ENCODE measurements at regions not wholly inside any gene's neighbourhood (a gene's known extent, or its start where the extent isn't known, plus 50 kb on each side); places are given as distances from the start of the nearest gene placed in this dataset.

DNA sequence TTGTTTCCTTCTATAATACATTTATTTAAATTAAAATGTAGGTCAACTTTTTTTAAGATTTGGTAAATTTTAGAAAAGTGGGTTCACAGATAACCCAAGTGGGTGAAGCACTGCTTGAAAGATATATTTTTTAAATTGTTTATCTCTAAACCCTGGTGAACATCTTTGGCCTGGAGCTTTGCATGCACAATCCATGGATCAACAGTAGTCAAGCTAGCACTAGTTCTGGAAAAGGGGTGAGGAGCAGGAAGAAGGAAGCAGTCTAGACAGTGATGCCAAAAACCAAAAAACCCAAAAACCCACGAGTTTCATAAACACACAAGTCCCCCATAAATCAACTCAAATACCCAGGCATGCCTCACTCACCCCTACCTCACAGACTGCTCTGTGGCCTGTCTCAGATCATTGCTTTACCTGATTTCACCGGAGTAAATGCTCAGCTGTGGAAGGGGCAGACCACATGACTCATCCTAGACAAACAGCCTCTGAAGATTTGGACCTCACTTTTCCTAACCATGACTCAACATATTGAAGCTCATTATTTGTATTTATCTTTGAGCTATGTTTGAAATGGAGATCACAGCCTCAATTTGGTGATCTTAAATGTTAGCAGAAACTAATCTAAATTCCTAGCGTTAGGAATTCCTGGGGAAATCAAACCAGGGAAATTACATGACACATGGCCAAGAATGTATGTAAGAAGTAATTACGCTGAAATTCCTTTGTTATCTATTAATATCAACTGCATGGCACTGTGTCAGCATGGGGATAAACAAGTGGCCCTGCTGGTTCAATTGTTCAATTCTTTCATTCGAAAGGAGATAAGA lies 149.6 kb downstream of the ZNF608 start:
- no peaks in the 10 kb centered on the region for H3K36me3 ChIP-seq (replicated peaks in 1 of 2; ENCODE audit: control extremely low read depth in 1 of 2, control insufficient read depth in 1 of 2, extremely low read depth in 1 of 2, insufficient read depth in 2 of 2, low read length in 1 of 2)
- ChIA-PET POLR2A (interaction anchor here (3.7 kb wide), 1 partner anchor 11 kb away, joined by 9 read pairs; no protein-coding TSS in a partner anchor), CTCF (interaction anchor here (0.7 to 0.9 kb wide), 2 partner anchors 151 to 810 kb away, joined by 3 read pairs; no protein-coding TSS in a partner anchor)
- ATAC-seq (ENCODE audit: low read depth) (no peak), DNase-seq (no peak)
- no peak overlapping the region for H3K4me3 Mint-ChIP-seq
- no peaks in the 10 kb centered on the region for H3K79me2 ChIP-seq (ENCODE audit: control insufficient read depth, insufficient read depth, low read length)
- no peak overlapping the region for H3K4me3 ChIP-seq (ENCODE audit: control extremely low read depth in 1 of 5, extremely low read depth in 1 of 5, insufficient read depth in 1 of 5, low read depth in 2 of 5, low read length in 4 of 5)
- no peak overlapping the region for H3K27ac ChIP-seq (ENCODE audit: low read length in 2 of 2)
- H3K27me3 Mint-ChIP-seq: no peaks in the 10 kb centered on the region
- H3K9me3 Mint-ChIP-seq (ENCODE audit: insufficient read depth): no peaks in the 10 kb centered on the region
- peaks cover 20 to 23% of the 10 kb centered on the region in 2 donors for H3K4me1 ChIP-seq (ENCODE audit: control insufficient read depth in 2 of 2, insufficient read depth in 2 of 2, low read length in 2 of 2)
- WGBS (ENCODE audit: insufficient coverage): 0% methylated on average over 1 of the region's 5 CpGs
- H3K9ac ChIP-seq (ENCODE audit: low read length): no peak overlapping the region
- peaks cover 26% of the 10 kb centered on the region for H3K4me1 Mint-ChIP-seq
- H3K4me2 ChIP-seq (replicated peaks; ENCODE audit: low read depth, low read length, poor library complexity, severe bottlenecking): no peak overlapping the region
- H3K27ac Mint-ChIP-seq: no peak overlapping the region
- H2AFZ ChIP-seq (ENCODE audit: insufficient read depth, low read depth, low read length, poor library complexity, severe bottlenecking): no peak overlapping the region
- H3K9me3 ChIP-seq (ENCODE audit: control extremely low read depth in 1 of 3, control insufficient read depth in 2 of 3, insufficient read depth in 1 of 3, low read length in 2 of 3): no peaks in the 10 kb centered on the region
- intact Hi-C loops (cut with micrococcal nuclease): loop anchor here (5.0 kb wide), 1 partner anchor 50 kb away; no protein-coding TSS in a partner anchor
- H3K27me3 ChIP-seq (replicated peaks in 1 of 4; ENCODE audit: control extremely low read depth in 1 of 4, control insufficient read depth in 3 of 4, insufficient read depth in 4 of 4, low read length in 3 of 4): peaks cover 0 to 5% (median 0%) of the 10 kb centered on the region in 4 experiments
- TF ChIP-seq, protein P1, sequence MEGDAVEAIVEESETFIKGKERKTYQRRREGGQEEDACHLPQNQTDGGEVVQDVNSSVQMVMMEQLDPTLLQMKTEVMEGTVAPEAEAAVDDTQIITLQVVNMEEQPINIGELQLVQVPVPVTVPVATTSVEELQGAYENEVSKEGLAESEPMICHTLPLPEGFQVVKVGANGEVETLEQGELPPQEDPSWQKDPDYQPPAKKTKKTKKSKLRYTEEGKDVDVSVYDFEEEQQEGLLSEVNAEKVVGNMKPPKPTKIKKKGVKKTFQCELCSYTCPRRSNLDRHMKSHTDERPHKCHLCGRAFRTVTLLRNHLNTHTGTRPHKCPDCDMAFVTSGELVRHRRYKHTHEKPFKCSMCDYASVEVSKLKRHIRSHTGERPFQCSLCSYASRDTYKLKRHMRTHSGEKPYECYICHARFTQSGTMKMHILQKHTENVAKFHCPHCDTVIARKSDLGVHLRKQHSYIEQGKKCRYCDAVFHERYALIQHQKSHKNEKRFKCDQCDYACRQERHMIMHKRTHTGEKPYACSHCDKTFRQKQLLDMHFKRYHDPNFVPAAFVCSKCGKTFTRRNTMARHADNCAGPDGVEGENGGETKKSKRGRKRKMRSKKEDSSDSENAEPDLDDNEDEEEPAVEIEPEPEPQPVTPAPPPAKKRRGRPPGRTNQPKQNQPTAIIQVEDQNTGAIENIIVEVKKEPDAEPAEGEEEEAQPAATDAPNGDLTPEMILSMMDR (IDR thresholded peaks at IDR 0.05): no peak
- TF ChIP-seq EZH2 (IDR thresholded peaks at IDR 0.05; ENCODE audit: borderline replicate concordance, insufficient read depth, low read depth, low read length, poor library complexity, severe bottlenecking): no peak
- H4K20me1 ChIP-seq (ENCODE audit: control insufficient read depth, insufficient read depth, low read length, poor library complexity, severe bottlenecking): no peaks in the 10 kb centered on the region

DNA sequence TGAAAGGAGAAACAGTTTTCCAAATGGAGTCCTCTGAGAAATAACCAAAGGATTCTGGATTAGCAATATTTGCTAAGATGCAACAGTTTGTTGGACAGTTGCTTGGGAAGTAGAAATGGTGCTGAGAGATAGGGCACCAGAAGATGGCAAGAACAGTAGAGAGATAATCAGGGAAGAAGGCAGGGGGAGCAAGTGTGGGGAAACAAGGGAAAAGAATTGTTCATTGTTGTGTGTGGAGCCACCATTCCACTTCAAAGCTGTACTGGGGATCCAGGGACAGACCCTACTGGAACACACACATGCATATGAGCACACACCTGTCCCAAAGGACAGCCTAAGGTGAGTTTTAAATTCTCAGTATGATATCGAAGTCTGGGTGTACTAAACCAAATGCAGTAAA lies 152.5 kb downstream of the ZNF608 start:
- Histone ChIP-seq H3K4me3 (ENCODE audit: control extremely low read depth in 1 of 5, extremely low read depth in 1 of 5, insufficient read depth in 1 of 5, low read depth in 2 of 5, low read length in 4 of 5) (no peak overlapping the region), H3K27ac (ENCODE audit: low read length in 2 of 2) (no peak overlapping the region), H3K36me3 (replicated peaks in 1 of 2; ENCODE audit: control extremely low read depth in 1 of 2, control insufficient read depth in 1 of 2, extremely low read depth in 1 of 2, insufficient read depth in 2 of 2, low read length in 1 of 2) (no peaks in the 10 kb centered on the region), H3K79me2 (ENCODE audit: control insufficient read depth, insufficient read depth, low read length) (no peaks in the 10 kb centered on the region), H3K9me3 (ENCODE audit: control extremely low read depth in 1 of 3, control insufficient read depth in 2 of 3, insufficient read depth in 1 of 3, low read length in 2 of 3) (no peaks in the 10 kb centered on the region), H3K4me1 (ENCODE audit: control insufficient read depth in 2 of 2, insufficient read depth in 2 of 2, low read length in 2 of 2) (peaks cover 2 to 6% of the 10 kb centered on the region in 2 donors), H3K27me3 (replicated peaks in 1 of 4; ENCODE audit: control extremely low read depth in 1 of 4, control insufficient read depth in 3 of 4, insufficient read depth in 4 of 4, low read length in 3 of 4) (peaks cover 0 to 5% (median 0%) of the 10 kb centered on the region in 4 experiments), H2AFZ (ENCODE audit: insufficient read depth, low read depth, low read length, poor library complexity, severe bottlenecking) (no peak overlapping the region), H3K4me2 (replicated peaks; ENCODE audit: low read depth, low read length, poor library complexity, severe bottlenecking) (no peak overlapping the region), H4K20me1 (ENCODE audit: control insufficient read depth, insufficient read depth, low read length, poor library complexity, severe bottlenecking) (no peaks in the 10 kb centered on the region), H3K9ac (ENCODE audit: low read length) (no peak overlapping the region)
- Mint-ChIP-seq H3K27me3 (no peaks in the 10 kb centered on the region), H3K4me3 (no peak overlapping the region), H3K4me1 (peaks cover 7% of the 10 kb centered on the region), H3K27ac (no peak overlapping the region), H3K9me3 (ENCODE audit: insufficient read depth) (no peaks in the 10 kb centered on the region)
- TF ChIP-seq, protein P1 (IDR thresholded peaks at IDR 0.05): no peak
- TF ChIP-seq EZH2 (IDR thresholded peaks at IDR 0.05; ENCODE audit: borderline replicate concordance, insufficient read depth, low read depth, low read length, poor library complexity, severe bottlenecking): no peak
- no peak for DNase-seq
- intact Hi-C loops (cut with micrococcal nuclease): no loop called here
- no CpG with 5 or more reads among the region's 1 CpG for WGBS (ENCODE audit: insufficient coverage)
- POLR2A ChIA-PET: no interaction called here
- no peak for ATAC-seq (ENCODE audit: low read depth)
- CTCF ChIA-PET: no interaction called here
